Spinal cord (tissue), 9 donors: ENCODE measurements at regions not wholly inside any gene's neighbourhood (a gene's known extent, or its start where the extent isn't known, plus 50 kb on each side); places are given as distances from the start of the nearest gene placed in this dataset.

Experiments
- DNase-seq, 6 donors: peaks; one replicate each; pipeline versions ENCODE4 v3.0.0 to v3.0.0-alpha.2; 2013 to 2015; ENCODE audit warnings: low spot score in 6 of 6, low read depth in 4 of 6
- H3K27ac ChIP-seq: one replicate; pipeline ENCODE4 v1.5.1; 2013; ENCODE audit warnings: low read depth, low read length, control low read depth
- H3K27me3 ChIP-seq: one replicate; pipeline ENCODE4 v1.6.1; 2013; ENCODE audit warnings: low read length; ENCODE audit not compliant: control insufficient read depth, insufficient read depth
- H3K36me3 ChIP-seq: one replicate; pipeline ENCODE4 v1.6.1; 2013; ENCODE audit warnings: low read length; ENCODE audit not compliant: control insufficient read depth, insufficient read depth
- H3K4me1 ChIP-seq: one replicate; pipeline ENCODE4 v1.6.1; 2013; ENCODE audit warnings: low read length; ENCODE audit not compliant: control insufficient read depth, insufficient read depth
- H3K4me3 ChIP-seq: one replicate; pipeline ENCODE4 v1.5.1; 2013; ENCODE audit warnings: low read depth, low read length, control low read depth
- H3K9me3 ChIP-seq: one replicate; pipeline ENCODE4 v1.6.1; 2013; ENCODE audit warnings: low read length; ENCODE audit not compliant: control insufficient read depth, insufficient read depth
- WGBS: methylation state at CpG from one replicate; pipeline ENCODE4 v1.1.5; 2013; ENCODE audit warnings: missing lambda C conversion rate; ENCODE audit not compliant: insufficient coverage; 5-methylcytosine and 5-hydroxymethylcytosine counted together
- donor health status: healthy.

- Histone ChIP-seq H3K27ac (no peak overlapping the region), H3K4me3 (no peak overlapping the region), H3K27me3 (no peaks in the 10 kb centered on the region), H3K36me3 (no peaks in the 10 kb centered on the region), H3K4me1 (no peaks in the 10 kb centered on the region), H3K9me3 (no peaks in the 10 kb centered on the region)
- DNase-seq: no peak
- 100% methylated on average over 2 of the region's 8 CpGs for WGBS
Observed at GRCh38 chr3:81326245-81326644, 435.2 kb downstream of the GBE1 start.

GRCh38 chr3:81320862-81321261 is 440.6 kb downstream of the GBE1 start:
- peak in 1 of 6 donors; percentile 63 for DNase-seq

DNA sequence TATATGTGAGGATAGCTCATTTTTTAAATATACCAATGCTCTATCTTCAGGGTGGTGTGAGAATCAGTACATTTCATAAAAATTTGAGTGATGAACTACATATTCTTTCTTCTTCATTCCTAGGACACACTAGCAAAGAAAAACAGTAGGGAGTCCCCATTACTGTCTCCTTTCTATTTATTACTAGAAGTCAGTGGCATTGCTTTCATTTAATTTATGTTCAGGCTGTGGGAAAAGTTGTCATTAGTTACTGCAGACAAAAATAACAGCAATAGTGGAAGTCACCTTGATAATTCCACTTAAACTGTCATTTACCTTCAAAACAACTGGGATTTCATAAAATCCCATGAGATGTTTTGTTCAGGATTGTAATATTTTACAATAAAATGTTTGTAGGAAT is 446.4 kb downstream of the GBE1 start:
- Histone ChIP-seq H3K4me3 (no peak overlapping the region), H3K9me3 (no peaks in the 10 kb centered on the region), H3K36me3 (no peaks in the 10 kb centered on the region), H3K4me1 (no peaks in the 10 kb centered on the region), H3K27me3 (no peaks in the 10 kb centered on the region), H3K27ac (no peak overlapping the region)
- peak in 1 of 6 donors; percentile 50 for DNase-seq

More at GRCh38 chr3:81320862-81321261, 440.6 kb downstream of the GBE1 start:
- Histone ChIP-seq H3K36me3 (no peaks in the 10 kb centered on the region), H3K27me3 (no peaks in the 10 kb centered on the region), H3K27ac (no peak overlapping the region), H3K4me3 (no peak overlapping the region), H3K4me1 (no peaks in the 10 kb centered on the region), H3K9me3 (no peaks in the 10 kb centered on the region)

GRCh38 chr3:81311321-81311720 is 450.1 kb downstream of the GBE1 start:
- Histone ChIP-seq H3K4me3 (no peak overlapping the region), H3K4me1 (no peaks in the 10 kb centered on the region), H3K27me3 (no peaks in the 10 kb centered on the region), H3K27ac (no peak overlapping the region), H3K9me3 (no peaks in the 10 kb centered on the region), H3K36me3 (no peaks in the 10 kb centered on the region)
- no peak for DNase-seq

DNA sequence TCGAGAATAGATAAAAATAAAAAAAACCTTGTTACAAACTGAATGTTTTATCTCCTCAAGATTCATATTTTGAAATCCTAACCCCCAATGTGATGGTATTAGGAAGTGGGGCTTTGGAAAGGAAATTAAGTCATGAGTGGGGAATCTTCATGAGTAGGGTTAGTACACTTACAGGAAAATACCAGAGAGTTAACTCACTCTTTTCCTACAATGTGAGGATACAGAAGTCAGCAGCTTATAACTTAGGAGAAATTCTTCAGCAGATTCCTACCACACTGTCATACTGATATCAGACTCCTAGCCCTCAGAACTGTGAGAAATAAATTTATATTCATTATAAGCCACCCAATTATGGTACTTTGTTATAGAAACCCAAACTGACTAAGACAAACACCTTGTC is 453.1 kb downstream of the GBE1 start:
- no peak overlapping the region for H3K27ac ChIP-seq
- no CpG with 5 or more reads among the region's 1 CpG for whole genome bisulfite sequencing

DNA sequence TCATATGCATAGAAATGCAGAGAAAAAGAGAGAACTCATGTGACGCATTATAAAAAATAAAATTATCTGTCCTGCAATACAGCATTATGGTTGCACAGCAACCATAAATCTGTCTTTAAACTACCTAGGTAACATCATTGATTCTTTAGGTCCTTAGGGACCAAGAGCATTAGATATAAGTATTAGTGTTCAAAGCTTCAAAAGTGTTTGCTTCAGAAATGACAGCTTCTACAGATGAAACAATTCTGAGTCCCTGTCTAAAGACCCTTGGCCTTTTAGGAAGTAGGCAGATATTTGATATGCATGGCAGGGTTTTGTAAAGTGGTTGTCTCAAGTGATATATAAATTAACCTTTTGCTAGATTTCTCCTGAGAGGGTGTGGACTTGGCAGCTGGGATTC is 454.2 kb downstream of the GBE1 start:
- Histone ChIP-seq H3K27me3 (no peaks in the 10 kb centered on the region), H3K36me3 (no peaks in the 10 kb centered on the region), H3K4me1 (no peaks in the 10 kb centered on the region), H3K4me3 (no peak overlapping the region), H3K9me3 (no peaks in the 10 kb centered on the region), H3K27ac (no peak overlapping the region)
- no CpG with 5 or more reads among the region's 1 CpG for WGBS
- no peak for DNase-seq

More for the DNA sequence above, 453.1 kb downstream of the GBE1 start:
- Histone ChIP-seq H3K4me3 (no peak overlapping the region), H3K9me3 (no peaks in the 10 kb centered on the region), H3K27me3 (no peaks in the 10 kb centered on the region), H3K36me3 (no peaks in the 10 kb centered on the region), H3K4me1 (no peaks in the 10 kb centered on the region)
- DNase-seq: no peak

- Histone ChIP-seq H3K9me3 (no peaks in the 10 kb centered on the region), H3K27ac (no peak overlapping the region), H3K27me3 (no peaks in the 10 kb centered on the region), H3K4me1 (no peaks in the 10 kb centered on the region), H3K36me3 (no peaks in the 10 kb centered on the region), H3K4me3 (no peak overlapping the region)
- no CpG with 5 or more reads among the region's 2 CpGs for WGBS
- DNase-seq: peak in 1 of 6 donors; percentile 20
Observed at GRCh38 chr3:81303321-81303720, 458.1 kb downstream of the GBE1 start.

- Histone ChIP-seq H3K27me3 (no peaks in the 10 kb centered on the region), H3K4me1 (no peaks in the 10 kb centered on the region), H3K9me3 (no peaks in the 10 kb centered on the region), H3K36me3 (no peaks in the 10 kb centered on the region), H3K4me3 (no peak overlapping the region), H3K27ac (no peak overlapping the region)
- WGBS: no CpG with 5 or more reads among the region's 1 CpG
- peak in 5 of 6 donors; percentile 8 to 79 (median 17) for DNase-seq
Observed at GRCh38 chr3:81302045-81302444, 459.4 kb downstream of the GBE1 start.

GRCh38 chr3:81301230-81301629 is 460.2 kb downstream of the GBE1 start:
- WGBS: no CpG with 5 or more reads among the region's 1 CpG
- no peaks in the 10 kb centered on the region for H3K4me1 ChIP-seq
- no peak overlapping the region for H3K27ac ChIP-seq
- no peak overlapping the region for H3K4me3 ChIP-seq
- no peaks in the 10 kb centered on the region for H3K27me3 ChIP-seq
- no peaks in the 10 kb centered on the region for H3K9me3 ChIP-seq
- H3K36me3 ChIP-seq: no peaks in the 10 kb centered on the region
- no peak for DNase-seq

DNA sequence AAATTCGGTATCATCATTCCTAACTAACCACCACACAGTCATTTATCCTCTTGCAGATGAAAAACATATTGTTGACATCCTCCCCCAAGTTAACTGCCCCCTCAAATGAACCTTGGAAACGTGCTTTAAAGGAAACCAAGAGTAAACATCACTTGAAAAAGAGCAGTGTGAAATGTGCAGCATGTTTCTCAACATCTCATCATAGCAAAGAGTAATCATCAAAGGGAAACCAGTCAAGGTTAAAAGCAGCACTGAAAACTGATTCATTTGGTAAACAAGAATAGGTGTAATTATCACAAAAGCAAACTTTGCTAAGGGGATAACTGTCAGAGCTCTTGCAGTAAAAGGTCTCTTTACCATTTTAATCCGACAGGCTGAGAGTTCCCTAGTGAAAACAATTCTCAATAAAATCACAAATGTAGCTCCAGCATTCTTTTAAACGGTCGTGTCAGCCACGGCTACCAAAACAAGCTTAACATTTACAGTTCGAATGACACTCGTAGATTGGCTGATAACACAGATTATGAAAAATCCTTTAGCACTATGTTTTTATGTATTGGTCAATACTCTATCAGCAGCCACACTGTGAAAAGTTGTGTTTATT is 461.0 kb downstream of the GBE1 start:
- Histone ChIP-seq H3K9me3 (no peaks in the 10 kb centered on the region), H3K4me1 (no peaks in the 10 kb centered on the region), H3K36me3 (no peaks in the 10 kb centered on the region), H3K27ac (no peak overlapping the region), H3K27me3 (no peaks in the 10 kb centered on the region), H3K4me3 (no peak overlapping the region)
- WGBS: 58% methylated on average over 4 of the region's 8 CpGs
- DNase-seq: no peak
